CD14-positive monocyte (primary cell): ENCODE measurements at regions not wholly inside any gene's neighbourhood (a gene's known extent, or its start where the extent isn't known, plus 50 kb on each side); places are given as distances from the start of the nearest gene placed in this dataset.

ENCODE experiments used
- DNase-seq, 3 donors: peaks; one replicate each; pipeline ENCODE4 v3.0.0-alpha.2; 2011 to 2022
- H2AFZ ChIP-seq: 2 replicates; pipeline ENCODE4 v1.6.0; 2012; ENCODE audit warnings: mild to moderate bottlenecking, low read depth, low read length, inconsistent platforms; ENCODE audit not compliant: insufficient read depth, poor library complexity, severe bottlenecking
- H3K27ac ChIP-seq, 2 donors: 1 replicate in 1 of 2; 2 replicates in 1 of 2; pipeline ENCODE4 v1.5.1; 2012 to 2013; ENCODE audit warnings: low read length in 2 of 2, control low read depth in 1 of 2, inconsistent platforms in 1 of 2, low read depth in 1 of 2, mild to moderate bottlenecking in 1 of 2
- H3K27me3 ChIP-seq, 2 donors: one replicate each; pipeline versions ENCODE4 v1.6.0 to v1.6.1; 2011 to 2013; ENCODE audit warnings: low read length in 2 of 2; ENCODE audit not compliant: control insufficient read depth in 2 of 2, insufficient read depth in 2 of 2
- H3K36me3 ChIP-seq, 2 donors: replicated peaks in 1 of 2; 1 replicate in 1 of 2; 2 replicates in 1 of 2; pipeline versions ENCODE4 v1.5.1 to v1.6.1; 2012 to 2013; ENCODE audit warnings: low read length in 2 of 2, control low read depth in 1 of 2, inconsistent platforms in 1 of 2, mild to moderate bottlenecking in 1 of 2; ENCODE audit not compliant: insufficient read depth in 2 of 2, control insufficient read depth in 1 of 2
- H3K4me1 ChIP-seq, 2 donors: 1 replicate in 1 of 2; 2 replicates in 1 of 2; pipeline versions ENCODE4 v1.5.1 to v1.6.1; 2012 to 2013; ENCODE audit warnings: low read length in 2 of 2, control low read depth in 1 of 2, inconsistent platforms in 1 of 2, mild to moderate bottlenecking in 1 of 2, moderate library complexity in 1 of 2; ENCODE audit not compliant: insufficient read depth in 2 of 2, control insufficient read depth in 1 of 2
- H3K4me2 ChIP-seq: replicated peaks from 2 replicates; pipeline ENCODE3; 2012; ENCODE audit warnings: low read length, moderate library complexity, mild to moderate bottlenecking; ENCODE audit not compliant: poor library complexity, severe bottlenecking; ENCODE audit errors: extremely low read depth
- H3K4me3 ChIP-seq, 3 experiments: fragments of 200-600 bp in 1 of 3; sonication (generic) in 1 of 3; replicated peaks in 1 of 3; 1 replicate in 2 of 3; 2 replicates in 1 of 3; pipeline ENCODE4 v1.5.1; 2011 to 2013; ENCODE audit warnings: low read length in 3 of 3, mild to moderate bottlenecking in 3 of 3, control low read depth in 2 of 3, low read depth in 2 of 3, inconsistent platforms in 1 of 3, moderate library complexity in 1 of 3
- H3K79me2 ChIP-seq: 2 replicates; pipeline ENCODE4 v1.6.0; 2012; ENCODE audit warnings: mild to moderate bottlenecking, control low read depth, inconsistent platforms, low read length, moderate library complexity; ENCODE audit not compliant: insufficient read depth
- H3K9ac ChIP-seq: 2 replicates; pipeline ENCODE4 v1.6.0; 2017; ENCODE audit warnings: low read length, mild to moderate bottlenecking; ENCODE audit not compliant: insufficient read depth, poor library complexity, severe bottlenecking
- H3K9me3 ChIP-seq, 2 donors: replicated peaks in 1 of 2; 1 replicate in 1 of 2; 2 replicates in 1 of 2; pipeline versions ENCODE4 v1.5.1 to v1.6.1; 2012 to 2013; ENCODE audit warnings: low read length in 2 of 2, control low read depth in 1 of 2; ENCODE audit not compliant: control insufficient read depth in 1 of 2, insufficient read depth in 1 of 2
- H4K20me1 ChIP-seq: 2 replicates; pipeline ENCODE4 v1.6.0; 2012; ENCODE audit warnings: mild to moderate bottlenecking, low read length, control low read depth, moderate library complexity; ENCODE audit not compliant: insufficient read depth
- H3K27ac Mint-ChIP-seq, 7 donors: one replicate each; pipeline ENCODE4 v1.8.0; 2020; ENCODE audit warnings: mild to moderate bottlenecking in 7 of 7, mixed read lengths in 7 of 7, moderate library complexity in 6 of 7, inconsistent platforms in 2 of 7
- H3K27me3 Mint-ChIP-seq, 3 donors: one replicate each; pipeline ENCODE4 v1.8.0; 2021 to 2022; ENCODE audit warnings: low read depth in 3 of 3, mild to moderate bottlenecking in 3 of 3, mixed read lengths in 3 of 3, moderate library complexity in 3 of 3, inconsistent platforms in 1 of 3
- H3K36me3 Mint-ChIP-seq, 2 donors: one replicate each; pipeline ENCODE4 v1.8.0; 2020; ENCODE audit warnings: mixed read lengths in 2 of 2, inconsistent platforms in 1 of 2, mild to moderate bottlenecking in 1 of 2
- H3K4me1 Mint-ChIP-seq: one replicate; pipeline ENCODE4 v1.8.0; 2020; ENCODE audit warnings: mild to moderate bottlenecking, mixed read lengths
- H3K4me3 Mint-ChIP-seq, 2 donors: one replicate each; pipeline ENCODE4 v1.8.0; 2020; ENCODE audit warnings: mild to moderate bottlenecking in 2 of 2, mixed read lengths in 2 of 2, moderate library complexity in 1 of 2
- H3K9me3 Mint-ChIP-seq, 7 donors: one replicate each; pipeline ENCODE4 v1.8.0; 2020 to 2022; ENCODE audit warnings: mixed read lengths in 7 of 7, mild to moderate bottlenecking in 6 of 7, moderate library complexity in 6 of 7, inconsistent platforms in 2 of 7
- CTCF ChIP-seq: fragments of 200-600 bp; IDR thresholded peaks from one replicate; pipeline ENCODE4 v1.8.0; 2022; ENCODE audit warnings: antibody characterized with exemption, mild to moderate bottlenecking
- WGBS: methylation state at CpG from one replicate; pipeline ENCODE4 v1.1.5; 2013; ENCODE audit warnings: missing lambda C conversion rate; ENCODE audit not compliant: insufficient coverage; 5-methylcytosine and 5-hydroxymethylcytosine counted together
- intact Hi-C, 2 donors: fragments of 100-400 bp; cut with micrococcal nuclease; formaldehyde crosslinking; loops; one replicate each; pipeline versions ENCODE4 v1.15.0 to v1.15.1; 2023

GRCh38 chr5:161201558-161201957 is 345.0 kb downstream of the GABRB2 start:
- peaks cover 0 to 7% (median 2%) of the 10 kb centered on the region in 7 donors for H3K9me3 Mint-ChIP-seq

DNA sequence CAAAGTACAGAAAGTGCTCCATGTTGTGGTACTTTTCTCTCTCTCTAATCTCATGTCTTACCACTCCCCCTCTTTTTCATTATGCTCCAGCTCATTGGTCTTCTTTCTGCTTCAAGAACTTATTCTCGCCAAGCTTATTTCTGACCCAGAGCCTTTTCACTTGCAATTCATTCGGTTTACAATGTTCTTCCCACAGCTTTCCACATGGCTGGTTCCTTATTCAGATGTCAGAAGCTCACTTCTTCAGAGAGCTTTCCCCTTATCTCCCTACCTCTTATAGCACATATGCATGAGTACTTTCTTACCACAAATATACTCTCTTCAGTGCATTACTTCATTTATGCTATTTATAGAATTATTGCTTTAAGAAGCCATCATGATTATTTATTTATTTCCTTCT is 338.8 kb upstream of the ATP10B start:
- H3K4me3 Mint-ChIP-seq, result no peak overlapping the region
- no peak overlapping the region for H3K27ac Mint-ChIP-seq

More at GRCh38 chr5:161201558-161201957, 345.0 kb downstream of the GABRB2 start:
- no peaks in the 10 kb centered on the region for H3K27me3 Mint-ChIP-seq
- Histone ChIP-seq H3K4me3 (no peak overlapping the region), H3K4me2 (no peak overlapping the region), H3K4me1 (no peaks in the 10 kb centered on the region), H3K36me3 (no peaks in the 10 kb centered on the region), H4K20me1 (no peaks in the 10 kb centered on the region), H3K9me3 (no peaks in the 10 kb centered on the region), H3K27me3 (no peaks in the 10 kb centered on the region), H3K79me2 (no peaks in the 10 kb centered on the region), H3K9ac (no peak overlapping the region), H2AFZ (no peak overlapping the region), H3K27ac (no peak overlapping the region)
- TF ChIP-seq CTCF, result no peak
- no peaks in the 10 kb centered on the region for H3K4me1 Mint-ChIP-seq
- no peak overlapping the region for H3K27ac Mint-ChIP-seq
- H3K36me3 Mint-ChIP-seq, result no peaks in the 10 kb centered on the region
- no peak for DNase-seq
- H3K4me3 Mint-ChIP-seq, result no peak overlapping the region
- intact Hi-C loops, result no loop called here

More for the DNA sequence above, 338.8 kb upstream of the ATP10B start:
- Histone ChIP-seq H3K27ac (no peak overlapping the region), H3K9me3 (peaks cover 0 to 3% of the 10 kb centered on the region in 2 donors), H3K4me1 (no peaks in the 10 kb centered on the region), H3K79me2 (no peaks in the 10 kb centered on the region), H4K20me1 (no peaks in the 10 kb centered on the region), H3K36me3 (no peaks in the 10 kb centered on the region), H3K4me2 (no peak overlapping the region), H3K27me3 (no peaks in the 10 kb centered on the region), H3K4me3 (no peak overlapping the region), H3K9ac (no peak overlapping the region), H2AFZ (no peak overlapping the region)
- Mint-ChIP-seq H3K36me3 (no peaks in the 10 kb centered on the region), H3K27me3 (peaks cover 0 to 2% (median 0%) of the 10 kb centered on the region in 3 donors), H3K4me1 (no peaks in the 10 kb centered on the region), H3K9me3 (peaks cover 0 to 2% (median 0%) of the 10 kb centered on the region in 7 donors)
- TF ChIP-seq CTCF, result no peak
- 86% methylated on average over 2 of the region's 2 CpGs for WGBS
- intact Hi-C loops, result no loop called here
- no peak for DNase-seq
